Endothelial cell of umbilical vein (primary cell): ENCODE measurements at regions not wholly inside any gene's neighbourhood (a gene's known extent, or its start where the extent isn't known, plus 50 kb on each side); places are given as distances from the start of the nearest gene placed in this dataset.

Experiments used
- BruUV-seq: library from RNA; stranded (reverse); fragments of 400-500 nt; replicated peaks from 2 replicates; lab custom pipeline; 2021; lab: Mats Ljungman, UMichigan
- CTCF ChIA-PET: fragments of 300-600, 350-600 bp; sonication (Branson Sonifier 250); formaldehyde crosslinking; loops from one replicate; lab custom pipeline; 2021; ENCODE audit warnings: antibody characterized with exemption, inconsistent platforms; lab: Charles Lee
- POLR2A ChIA-PET: fragments of 300-600, 350-600 bp; sonication (Branson Sonifier 250); formaldehyde crosslinking; loops from one replicate; lab custom pipeline; 2021; ENCODE audit warnings: antibody characterized with exemption, inconsistent platforms; lab: Charles Lee
- DNase-seq: peaks from one replicate; pipeline ENCODE4 v3.0.0-alpha.2; 2011; ENCODE audit warnings: low read depth, low spot score
- FAIRE-seq: peaks from 2 replicates; lab custom pipeline; 2011; peaks lifted over from hg19 to GRCh38; lab: Jason Lieb, UNC
- H2AFZ ChIP-seq: 2 replicates; pipeline ENCODE4 v1.6.0; 2012; ENCODE audit warnings: low read depth, low read length, control low read depth, inconsistent platforms
- H3K27ac ChIP-seq: 2 replicates; pipeline ENCODE4 v1.5.1; 2011; ENCODE audit warnings: low read depth, mild to moderate bottlenecking, control low read depth, low read length, moderate library complexity; ENCODE audit not compliant: insufficient read depth
- H3K27me3 ChIP-seq, 2 experiments: 2 replicates each; pipeline versions ENCODE4 v1.6.0 to v1.6.1; 2011; ENCODE audit warnings: low read length in 2 of 2, mixed read lengths in 1 of 2; ENCODE audit not compliant: control insufficient read depth in 2 of 2, insufficient read depth in 2 of 2
- H3K36me3 ChIP-seq, 2 experiments: 2 replicates in 1 of 2; 3 replicates in 1 of 2; pipeline ENCODE4 v1.5.1; 2011; ENCODE audit warnings: low read length in 2 of 2, mild to moderate bottlenecking in 1 of 2, moderate library complexity in 1 of 2; ENCODE audit not compliant: control insufficient read depth in 2 of 2, insufficient read depth in 2 of 2; ENCODE audit errors: extremely low read depth in 1 of 2
- H3K4me1 ChIP-seq: 3 replicates; pipeline ENCODE4 v1.5.1; 2011; ENCODE audit warnings: mild to moderate bottlenecking, low read length; ENCODE audit not compliant: control insufficient read depth, insufficient read depth; ENCODE audit errors: extremely low read depth
- H3K4me2 ChIP-seq: 2 replicates; pipeline ENCODE4 v1.6.1; 2011; ENCODE audit warnings: low read length, control low read depth, mixed read lengths; ENCODE audit not compliant: insufficient read depth
- H3K4me3 ChIP-seq, 3 experiments: fragments of 200-600 bp in 1 of 3; sonication (generic), shearing (Covaris generic) in 1 of 3; replicated peaks in 1 of 3; 2 replicates each; pipeline ENCODE4 v1.5.1; 2011 to 2016; ENCODE audit warnings: control low read depth in 3 of 3, low read length in 3 of 3, mild to moderate bottlenecking in 2 of 3, inconsistent platforms in 1 of 3, low read depth in 1 of 3, moderate library complexity in 1 of 3; ENCODE audit not compliant: insufficient read depth in 1 of 3
- H3K79me2 ChIP-seq: 2 replicates; pipeline ENCODE4 v1.6.0; 2012; ENCODE audit warnings: low read length, inconsistent platforms; ENCODE audit not compliant: control insufficient read depth, insufficient read depth
- H3K9ac ChIP-seq: replicated peaks from 2 replicates; pipeline ENCODE3; 2011; ENCODE audit warnings: low read length, control low read depth; ENCODE audit not compliant: insufficient read depth; ENCODE audit errors: extremely low read depth
- H3K9me1 ChIP-seq: replicated peaks from 3 replicates; pipeline ENCODE4 v1.6.0; 2011; ENCODE audit warnings: mild to moderate bottlenecking, low read length; ENCODE audit not compliant: control insufficient read depth, insufficient read depth; ENCODE audit errors: extremely low read depth
- H3K9me3 ChIP-seq: replicated peaks from 2 replicates; pipeline ENCODE4 v1.5.1; 2012; ENCODE audit warnings: low read length, inconsistent platforms; ENCODE audit not compliant: control insufficient read depth, insufficient read depth
- H4K20me1 ChIP-seq: replicated peaks from 2 replicates; pipeline ENCODE3; 2011; ENCODE audit warnings: mild to moderate bottlenecking, low read length; ENCODE audit not compliant: control insufficient read depth, insufficient read depth; ENCODE audit errors: extremely low read depth
- CTCF ChIP-seq, 2 donors: IDR thresholded peaks; 1 replicate in 1 of 2; 2 replicates in 1 of 2; pipeline ENCODE4 v1.5.1; 2011; ENCODE audit warnings: low read length in 2 of 2, mild to moderate bottlenecking in 2 of 2, moderate library complexity in 2 of 2, control low read depth in 1 of 2, inconsistent platforms in 1 of 2, low read depth in 1 of 2; ENCODE audit not compliant: insufficient read depth in 1 of 2; ENCODE audit errors: extremely low read depth in 1 of 2
- EZH2 ChIP-seq: IDR thresholded peaks from 2 replicates; pipeline ENCODE4 v1.6.1; 2012; ENCODE audit warnings: borderline replicate concordance, low read depth, mild to moderate bottlenecking, moderate library complexity, low read length, inconsistent platforms; ENCODE audit not compliant: severe bottlenecking
- FOS ChIP-seq: IDR thresholded peaks from 2 replicates; pipeline ENCODE4 v1.6.1; 2011; ENCODE audit warnings: mild to moderate bottlenecking, low read length, moderate library complexity, borderline replicate concordance; ENCODE audit not compliant: insufficient read depth
- GATA2 ChIP-seq: IDR thresholded peaks from 2 replicates; pipeline ENCODE4 v1.7.0; 2011; ENCODE audit warnings: low read depth, mild to moderate bottlenecking, moderate library complexity, mixed read lengths, low read length; ENCODE audit not compliant: insufficient read length, insufficient read depth
- JUN ChIP-seq: IDR thresholded peaks from 2 replicates; pipeline ENCODE4 v1.6.1; 2011; ENCODE audit warnings: borderline replicate concordance, low read depth; ENCODE audit not compliant: insufficient read length, insufficient read depth
- MAX ChIP-seq: IDR thresholded peaks from 2 replicates; pipeline ENCODE4 v1.6.1; 2011; ENCODE audit not compliant: insufficient read depth, insufficient read length
- MYC ChIP-seq: IDR thresholded peaks from one replicate; pipeline ENCODE4 v1.6.1; 2011; ENCODE audit warnings: mild to moderate bottlenecking, low read depth, low read length
- POLR2A ChIP-seq: IDR thresholded peaks from 2 replicates; pipeline ENCODE4 v1.6.1; 2012; ENCODE audit warnings: low read depth, mild to moderate bottlenecking, control low read depth, low read length
- POLR2AphosphoS5 ChIP-seq: IDR thresholded peaks from 2 replicates; pipeline ENCODE4 v1.6.1; 2012; ENCODE audit warnings: low read depth, mild to moderate bottlenecking, control low read depth, low read length, moderate library complexity; ENCODE audit not compliant: insufficient read depth
- dilution Hi-C: fragments of 300-500 bp; cut with MboI; formaldehyde crosslinking; loops from one replicate; pipeline ENCODE4 v1.15.0; 2019; ENCODE audit warnings: low sequenced_read_pairs; ENCODE audit not compliant: extremely low pct_ligation_motif_present
- intact Hi-C: fragments of 100-400 bp; cut with micrococcal nuclease; formaldehyde crosslinking; loops from one replicate; pipeline ENCODE4 v1.10.0; 2022

DNA sequence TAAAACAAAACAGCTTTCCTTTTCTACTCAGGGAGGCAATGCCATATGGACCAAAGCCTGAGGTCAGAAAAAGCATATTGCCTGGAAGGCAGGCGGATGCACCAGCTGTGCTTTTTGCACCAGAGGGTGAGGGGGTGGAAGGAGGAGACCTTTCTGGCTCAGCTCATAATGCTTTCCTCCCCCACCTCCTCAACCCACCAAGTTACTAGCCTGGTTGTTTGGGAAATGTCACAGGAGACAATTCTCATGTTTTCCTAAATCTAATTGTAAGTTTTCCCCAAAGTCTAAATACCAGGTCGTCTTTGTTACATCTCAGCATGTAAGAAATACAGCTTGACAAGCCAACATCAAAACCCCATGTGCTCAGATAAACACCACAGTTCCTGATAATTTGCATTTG is 72.6 kb upstream of the DMRTA1 start:
- dilution Hi-C loops: no loop called here
- no TSS peak for BruUV-seq
- DNase-seq (no peak), FAIRE-seq (no peak)
- Histone ChIP-seq H2AFZ (no peak overlapping the region), H4K20me1 (no peaks in the 10 kb centered on the region), H3K9me3 (no peaks in the 10 kb centered on the region), H3K79me2 (no peaks in the 10 kb centered on the region), H3K27me3 (peaks cover 0 to 2% of the 10 kb centered on the region in 2 experiments), H3K4me1 (no peaks in the 10 kb centered on the region), H3K4me3 (no peak overlapping the region), H3K9me1 (no peaks in the 10 kb centered on the region), H3K27ac (no peak overlapping the region), H3K36me3 (no peaks in the 10 kb centered on the region), H3K9ac (no peak overlapping the region), H3K4me2 (no peak overlapping the region)
- POLR2A ChIA-PET: no interaction called here
- intact Hi-C loops: no loop called here
- TF ChIP-seq GATA2 (no peak), FOS (no peak), MAX (no peak), CTCF (IDR thresholded peaks at IDR 0.05; ENCODE audit: extremely low read depth in 1 of 2, insufficient read depth in 1 of 2, low read depth in 1 of 2, low read length in 2 of 2) (no peak), POLR2A (no peak), POLR2AphosphoS5 (no peak), EZH2 (no peak), MYC (no peak), JUN (no peak)
- CTCF ChIA-PET: interaction anchor here (1.3 to 1.6 kb wide), 3 partner anchors 15 to 96 kb away, joined by 3 to 6 read pairs (median 3); no protein-coding TSS in a partner anchor
